GM12865 (cell line): ENCODE measurements at regions not wholly inside any gene's neighbourhood (a gene's known extent, or its start where the extent isn't known, plus 50 kb on each side); places are given as distances from the start of the nearest gene placed in this dataset.

Experiments used
- DNase-seq: peaks from one replicate; pipeline ENCODE4 v3.0.0; 2010; ENCODE audit warnings: low read depth
- H3K4me3 ChIP-seq: 2 replicates; pipeline ENCODE4 v1.5.1; 2011; ENCODE audit warnings: mild to moderate bottlenecking, low read depth, low read length, control low read depth
- TF ChIP-seq, protein P1 (sequence below): IDR thresholded peaks from 2 replicates; pipeline ENCODE4 v1.5.1; 2011; ENCODE audit warnings: low read length, control low read depth, low read depth, inconsistent platforms; ENCODE audit not compliant: insufficient read depth; ENCODE audit errors: missing control alignments

DNA sequence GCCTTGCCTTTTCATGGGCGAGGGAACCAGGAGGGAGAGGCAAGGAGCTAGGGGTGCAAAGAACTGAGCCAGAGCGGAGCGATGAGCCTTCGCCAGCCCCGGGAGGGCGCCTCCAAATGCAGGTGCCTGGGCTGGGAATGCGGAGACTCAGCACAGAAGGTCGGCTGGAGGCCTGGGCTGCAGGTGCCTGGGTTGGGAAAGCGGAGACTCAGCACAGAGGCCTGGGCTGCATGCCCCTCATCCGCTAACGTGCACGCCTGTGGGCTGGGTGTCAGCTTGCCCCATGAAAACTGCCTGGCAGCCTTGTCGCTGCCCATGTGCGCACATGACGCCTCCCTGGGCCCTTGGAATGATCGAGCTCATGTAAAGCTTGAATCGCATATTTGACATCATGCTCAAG is 51.8 kb downstream of the POM121L12 start:
- TF ChIP-seq, protein P1, sequence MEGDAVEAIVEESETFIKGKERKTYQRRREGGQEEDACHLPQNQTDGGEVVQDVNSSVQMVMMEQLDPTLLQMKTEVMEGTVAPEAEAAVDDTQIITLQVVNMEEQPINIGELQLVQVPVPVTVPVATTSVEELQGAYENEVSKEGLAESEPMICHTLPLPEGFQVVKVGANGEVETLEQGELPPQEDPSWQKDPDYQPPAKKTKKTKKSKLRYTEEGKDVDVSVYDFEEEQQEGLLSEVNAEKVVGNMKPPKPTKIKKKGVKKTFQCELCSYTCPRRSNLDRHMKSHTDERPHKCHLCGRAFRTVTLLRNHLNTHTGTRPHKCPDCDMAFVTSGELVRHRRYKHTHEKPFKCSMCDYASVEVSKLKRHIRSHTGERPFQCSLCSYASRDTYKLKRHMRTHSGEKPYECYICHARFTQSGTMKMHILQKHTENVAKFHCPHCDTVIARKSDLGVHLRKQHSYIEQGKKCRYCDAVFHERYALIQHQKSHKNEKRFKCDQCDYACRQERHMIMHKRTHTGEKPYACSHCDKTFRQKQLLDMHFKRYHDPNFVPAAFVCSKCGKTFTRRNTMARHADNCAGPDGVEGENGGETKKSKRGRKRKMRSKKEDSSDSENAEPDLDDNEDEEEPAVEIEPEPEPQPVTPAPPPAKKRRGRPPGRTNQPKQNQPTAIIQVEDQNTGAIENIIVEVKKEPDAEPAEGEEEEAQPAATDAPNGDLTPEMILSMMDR, result no peak
- DNase-seq, result no peak
- no peak overlapping the region for H3K4me3 ChIP-seq

DNA sequence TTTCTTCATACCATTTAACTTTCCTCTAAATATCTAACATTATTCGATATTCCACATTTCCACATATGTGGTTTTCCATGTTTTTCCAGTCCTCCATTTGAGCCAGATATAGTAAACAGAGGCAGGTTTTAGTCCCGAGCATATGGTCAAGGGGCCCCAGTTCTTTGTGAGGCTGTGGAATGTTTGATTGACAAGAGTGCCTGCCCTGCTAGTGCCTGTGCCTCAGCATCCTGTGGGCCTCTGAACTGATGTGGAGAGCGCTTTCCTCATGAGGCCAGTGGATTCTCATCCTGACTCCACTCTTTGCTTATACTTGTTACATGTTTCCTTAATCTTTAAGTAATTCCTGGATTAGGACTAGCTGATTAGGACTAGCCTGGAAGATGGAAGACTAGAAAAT is 58.8 kb downstream of the POM121L12 start:
- no peak overlapping the region for H3K4me3 ChIP-seq
- no peak for DNase-seq
- TF ChIP-seq, protein P1, result no peak

DNA sequence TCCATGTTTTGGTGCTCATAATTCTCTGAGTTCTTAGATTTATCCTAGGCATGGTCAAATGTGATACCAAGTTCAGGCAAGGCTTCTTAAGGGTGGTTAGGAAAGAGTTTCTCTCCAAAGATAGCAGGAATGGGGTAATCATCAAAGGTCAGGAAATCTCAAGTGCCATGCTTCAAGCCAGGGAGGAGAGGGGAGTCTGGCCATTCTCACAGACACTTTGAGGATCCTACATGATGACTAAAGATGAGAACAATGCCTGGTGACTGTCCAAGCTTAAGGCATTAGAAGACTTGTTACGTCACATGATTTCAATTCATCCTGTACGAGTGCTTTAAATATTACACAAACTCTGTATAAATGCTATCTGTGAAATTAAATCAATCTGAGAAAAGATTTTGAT is 59.4 kb downstream of the POM121L12 start:
- no peak overlapping the region for H3K4me3 ChIP-seq
- TF ChIP-seq, protein P1, result no peak
- DNase-seq, result no peak

DNA sequence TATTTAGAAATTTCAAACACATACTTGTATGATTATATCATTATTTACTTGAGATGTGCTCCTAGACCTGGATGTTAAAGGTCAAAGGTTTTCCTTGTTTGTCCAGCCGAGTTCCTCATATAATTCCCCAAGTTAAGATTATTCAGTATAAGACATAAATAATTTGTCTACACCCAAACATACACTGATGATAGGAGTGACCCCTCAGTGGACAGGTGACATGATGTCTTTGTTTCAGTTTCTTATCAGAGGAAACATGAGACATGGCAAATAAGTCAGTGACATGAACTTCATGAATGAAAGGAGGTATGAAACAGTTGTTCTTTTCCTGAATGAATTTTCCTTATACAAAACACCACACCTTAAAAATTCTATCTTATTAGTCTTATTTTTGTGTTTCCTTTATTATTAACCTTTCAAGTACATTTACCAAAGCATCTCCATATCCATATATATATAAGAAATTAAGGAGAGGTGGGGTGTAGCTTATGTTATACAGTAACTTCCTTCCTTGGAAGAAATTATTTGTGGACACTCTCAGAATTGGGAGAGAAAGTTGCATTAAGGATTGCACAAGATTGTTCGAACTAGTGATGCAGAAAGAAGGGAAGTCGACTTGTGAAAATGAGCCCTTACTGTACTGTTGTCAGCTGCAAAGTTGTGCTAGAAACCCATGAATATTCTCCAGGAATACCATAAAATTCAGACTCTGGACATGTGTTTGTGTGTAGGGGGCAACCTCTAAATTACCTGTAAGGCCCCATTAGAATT is 60.5 kb downstream of the POM121L12 start:
- DNase-seq, result no peak
- no peak overlapping the region for H3K4me3 ChIP-seq
- TF ChIP-seq, protein P1, result no peak

DNA sequence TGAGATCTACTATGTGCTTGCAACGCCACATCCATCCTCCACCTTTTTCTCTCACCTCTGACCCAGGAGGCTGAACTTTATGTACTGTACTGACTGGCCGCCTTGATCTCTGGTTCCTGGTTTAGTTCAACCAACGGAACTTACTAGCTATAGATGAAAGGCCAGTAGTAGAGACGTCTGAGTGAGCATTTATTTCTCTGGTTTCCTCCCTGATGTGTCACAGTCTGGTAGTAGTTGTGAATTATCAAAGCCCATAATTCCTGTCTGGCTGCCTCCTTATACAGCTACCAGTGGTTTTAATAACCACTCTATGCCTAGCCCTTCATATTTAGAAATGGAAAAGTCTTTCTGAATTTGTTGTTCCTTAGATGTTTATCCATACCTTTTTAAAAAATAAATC is 64.7 kb downstream of the POM121L12 start:
- TF ChIP-seq, protein P1, result no peak
- H3K4me3 ChIP-seq, result no peak overlapping the region
- DNase-seq, result no peak

DNA sequence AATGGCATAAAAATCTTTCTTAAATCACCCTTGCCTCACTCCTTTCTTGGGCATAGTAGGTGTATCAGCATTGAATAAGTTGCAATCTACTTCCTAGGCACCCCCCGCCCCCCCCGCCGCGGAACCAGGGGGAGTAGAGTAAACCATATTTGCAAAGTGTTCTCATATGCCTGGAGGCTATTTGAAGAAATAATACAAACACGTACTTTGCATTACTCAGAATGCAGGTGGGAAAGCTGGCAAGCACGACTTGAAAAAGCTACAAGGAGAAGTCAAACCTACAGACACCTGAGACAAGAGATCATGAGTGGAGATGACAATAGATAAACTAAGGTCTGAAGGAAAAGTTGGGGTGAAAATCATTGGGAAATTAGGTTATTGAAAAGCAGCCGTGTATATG is 65.6 kb downstream of the POM121L12 start:
- no peak for DNase-seq
- TF ChIP-seq, protein P1, result no peak
- H3K4me3 ChIP-seq, result no peak overlapping the region

DNA sequence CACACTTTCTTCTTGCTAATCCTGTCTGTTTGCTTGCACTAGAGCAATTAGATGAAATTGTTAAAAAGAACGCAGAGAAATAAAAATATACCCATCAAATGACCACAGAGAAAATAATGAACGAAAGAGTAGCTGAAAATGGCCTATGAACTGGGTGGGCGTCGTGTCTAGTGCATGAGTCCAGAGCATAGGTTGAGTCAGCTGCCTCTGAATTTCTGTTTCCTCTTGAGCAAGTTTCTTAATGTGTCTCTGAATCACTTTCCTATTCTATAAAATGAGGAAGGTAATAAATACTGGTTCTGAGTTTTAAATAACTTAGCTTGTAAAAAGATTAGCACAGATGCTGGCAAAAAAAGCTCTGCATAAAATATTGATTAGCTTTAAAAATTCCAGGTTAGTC is 75.0 kb downstream of the POM121L12 start:
- H3K4me3 ChIP-seq, result no peak overlapping the region

More for the DNA sequence above, 75.0 kb downstream of the POM121L12 start:
- TF ChIP-seq, protein P1, result no peak
- DNase-seq, result no peak
